SK-N-SH (cell line): ENCODE measurements at regions not wholly inside any gene's neighbourhood (a gene's known extent, or its start where the extent isn't known, plus 50 kb on each side); places are given as distances from the start of the nearest gene placed in this dataset.

Source experiments
- CTCF ChIA-PET: fragments of 300-600, 350-600 bp; formaldehyde crosslinking; extraction: SDS; loops from one replicate; lab custom pipeline; 2021; lab: Yijun Ruan, JAX
- POLR2A ChIA-PET: fragments of 350-600 bp; sonication (Branson Sonifier 250); formaldehyde crosslinking; extraction: SDS; loops from one replicate; lab custom pipeline; 2020; ENCODE audit warnings: antibody characterized with exemption, inconsistent platforms; lab: Yijun Ruan, JAX
- DNase-seq: peaks from one replicate; pipeline ENCODE4 v3.0.0; 2012
- H2AFZ ChIP-seq: fragments of 200-600 bp; sonication (generic); 2 replicates; pipeline ENCODE4 v1.8.1; 2016; ENCODE audit warnings: antibody characterized with exemption, mild to moderate bottlenecking, low read depth
- H3F3A ChIP-seq: fragments of 200-600 bp; sonication (generic); replicated peaks from 2 replicates; pipeline ENCODE3; 2016; ENCODE audit warnings: antibody characterized with exemption, mild to moderate bottlenecking; ENCODE audit not compliant: insufficient read depth
- H3K27ac ChIP-seq, 2 experiments: fragments of 200-500 bp in 1 of 2; fragments of 200-600 bp in 1 of 2; sonication (Bioruptor generic) in 1 of 2; sonication (generic), shearing (Covaris generic) in 1 of 2; 2 replicates each; pipeline versions ENCODE4 v1.5.1 to v1.6.1; 2014 to 2016; ENCODE audit warnings: low read depth in 2 of 2, inconsistent platforms in 1 of 2, low read length in 1 of 2, mild to moderate bottlenecking in 1 of 2, mixed read lengths in 1 of 2
- H3K27me3 ChIP-seq: fragments of 200-600 bp; sonication (generic), shearing (Covaris generic); 2 replicates; pipeline ENCODE4 v1.6.1; 2016; ENCODE audit warnings: mixed run types; ENCODE audit not compliant: insufficient read depth
- H3K36me3 ChIP-seq, 2 experiments: fragments of 200-500 bp in 1 of 2; fragments of 200-600 bp in 1 of 2; sonication (Bioruptor generic) in 1 of 2; sonication (generic) in 1 of 2; replicated peaks in 1 of 2; 2 replicates each; pipeline versions ENCODE3 to v1.5.1; 2014 to 2016; ENCODE audit warnings: low read length in 1 of 2, mild to moderate bottlenecking in 1 of 2; ENCODE audit not compliant: insufficient read depth in 2 of 2, control insufficient read depth in 1 of 2
- H3K4me1 ChIP-seq, 2 experiments: fragments of 200-500 bp in 1 of 2; fragments of 200-600 bp in 1 of 2; sonication (Bioruptor generic) in 1 of 2; sonication (generic), shearing (Covaris generic) in 1 of 2; 2 replicates each; pipeline versions ENCODE4 v1.5.1 to v1.6.1; 2014 to 2016; ENCODE audit warnings: low read depth in 1 of 2, low read length in 1 of 2, mixed run types in 1 of 2; ENCODE audit not compliant: insufficient read depth in 2 of 2, control insufficient read depth in 1 of 2
- H3K4me2 ChIP-seq: fragments of 200-600 bp; sonication (generic), shearing (Covaris generic); 2 replicates; pipeline ENCODE4 v1.6.1; 2017; ENCODE audit warnings: mixed run types
- H3K4me3 ChIP-seq, 2 experiments: fragments of 200-500 bp in 1 of 2; fragments of 200-600 bp in 1 of 2; sonication (Bioruptor generic) in 1 of 2; sonication (generic), shearing (Covaris generic) in 1 of 2; 2 replicates each; pipeline versions ENCODE4 v1.5.1 to v1.8.1; 2014 to 2016; ENCODE audit warnings: low read depth in 2 of 2, inconsistent platforms in 1 of 2, low read length in 1 of 2, mild to moderate bottlenecking in 1 of 2, mixed read lengths in 1 of 2, moderate library complexity in 1 of 2
- H3K79me2 ChIP-seq: fragments of 200-600 bp; sonication (generic); 2 replicates; pipeline ENCODE4 v1.8.1; 2017; ENCODE audit warnings: mild to moderate bottlenecking; ENCODE audit not compliant: insufficient read depth
- H3K9ac ChIP-seq: fragments of 200-600 bp; sonication (generic); 2 replicates; pipeline ENCODE4 v1.6.1; 2017; ENCODE audit warnings: mixed run types
- H3K9me2 ChIP-seq: fragments of 200-600 bp; sonication (generic); 2 replicates; pipeline ENCODE4 v1.6.1; 2017; ENCODE audit warnings: mixed run types
- H3K9me3 ChIP-seq: fragments of 200-600 bp; sonication (generic); 2 replicates; pipeline ENCODE4 v1.6.1; 2017; ENCODE audit warnings: mixed run types, mild to moderate bottlenecking, moderate library complexity
- H4K20me1 ChIP-seq: fragments of 200-600 bp; sonication (generic); 2 replicates; pipeline ENCODE4 v1.6.1; 2017; ENCODE audit warnings: mild to moderate bottlenecking, mixed run types; ENCODE audit not compliant: insufficient read depth
- CTCF ChIP-seq: fragments of 200-600 bp; sonication (generic); IDR thresholded peaks from 2 replicates; pipeline ENCODE4 v1.6.1; 2017; ENCODE audit warnings: antibody characterized with exemption, mild to moderate bottlenecking, moderate library complexity
- EP300 ChIP-seq, 2 experiments: IDR thresholded peaks; 2 replicates each; pipeline versions ENCODE4 v1.4.0 to v1.6.1; 2012; ENCODE audit warnings: borderline replicate concordance in 1 of 2, low read depth in 1 of 2, low read length in 1 of 2
- FOSL2 ChIP-seq: IDR thresholded peaks from 2 replicates; pipeline ENCODE4 v1.4.0; 2012; ENCODE audit warnings: low read depth, mild to moderate bottlenecking, moderate library complexity, borderline replicate concordance
- NRF1 ChIP-seq: IDR thresholded peaks from 2 replicates; pipeline ENCODE4 v1.6.1; 2012; ENCODE audit warnings: low read depth, mild to moderate bottlenecking, low read length
- POLR2AphosphoS5 ChIP-seq: IDR thresholded peaks from 2 replicates; pipeline ENCODE4 v1.6.1; 2012; ENCODE audit warnings: low read depth, low read length
- RFX5 ChIP-seq: IDR thresholded peaks from 2 replicates; pipeline ENCODE4 v1.6.1; 2012; ENCODE audit warnings: mild to moderate bottlenecking, improper control_type of control experiment, low read length
- RXRA ChIP-seq: IDR thresholded peaks from 2 replicates; pipeline ENCODE4 v1.4.0; 2012; ENCODE audit warnings: low read depth, mild to moderate bottlenecking, borderline replicate concordance
- SMC3 ChIP-seq: IDR thresholded peaks from 2 replicates; pipeline ENCODE4 v1.6.1; 2012; ENCODE audit warnings: low read depth, low read length, improper control_type of control experiment
- TAF1 ChIP-seq: IDR thresholded peaks from 2 replicates; pipeline ENCODE4 v1.6.1; 2012; ENCODE audit warnings: low read depth, mild to moderate bottlenecking, low read length, moderate library complexity, borderline replicate concordance
- TEAD4 ChIP-seq: IDR thresholded peaks from 2 replicates; pipeline ENCODE4 v1.4.0; 2012; ENCODE audit warnings: mild to moderate bottlenecking, borderline replicate concordance; ENCODE audit not compliant: insufficient read depth
- YY1 ChIP-seq: IDR thresholded peaks from 2 replicates; pipeline ENCODE4 v1.4.0; 2012; ENCODE audit warnings: low read depth, mild to moderate bottlenecking
- WGBS: methylation state at CpG from one replicate; pipeline ENCODE4 v1.1.6; 2017; ENCODE audit warnings: low lambda C conversion rate; 5-methylcytosine and 5-hydroxymethylcytosine counted together
- TF ChIP-seq, protein P1 (sequence below): IDR thresholded peaks from 2 replicates; pipeline ENCODE4 v1.6.1; 2012; ENCODE audit warnings: mild to moderate bottlenecking, low read depth, low read length, moderate library complexity
- TF ChIP-seq, protein P2 (sequence below): fragments of 150-350 bp; IDR thresholded peaks from 2 replicates; pipeline ENCODE4 v1.6.1; 2017; ENCODE audit warnings: antibody characterized with exemption, low read length, low read depth, borderline replicate concordance

DNA sequence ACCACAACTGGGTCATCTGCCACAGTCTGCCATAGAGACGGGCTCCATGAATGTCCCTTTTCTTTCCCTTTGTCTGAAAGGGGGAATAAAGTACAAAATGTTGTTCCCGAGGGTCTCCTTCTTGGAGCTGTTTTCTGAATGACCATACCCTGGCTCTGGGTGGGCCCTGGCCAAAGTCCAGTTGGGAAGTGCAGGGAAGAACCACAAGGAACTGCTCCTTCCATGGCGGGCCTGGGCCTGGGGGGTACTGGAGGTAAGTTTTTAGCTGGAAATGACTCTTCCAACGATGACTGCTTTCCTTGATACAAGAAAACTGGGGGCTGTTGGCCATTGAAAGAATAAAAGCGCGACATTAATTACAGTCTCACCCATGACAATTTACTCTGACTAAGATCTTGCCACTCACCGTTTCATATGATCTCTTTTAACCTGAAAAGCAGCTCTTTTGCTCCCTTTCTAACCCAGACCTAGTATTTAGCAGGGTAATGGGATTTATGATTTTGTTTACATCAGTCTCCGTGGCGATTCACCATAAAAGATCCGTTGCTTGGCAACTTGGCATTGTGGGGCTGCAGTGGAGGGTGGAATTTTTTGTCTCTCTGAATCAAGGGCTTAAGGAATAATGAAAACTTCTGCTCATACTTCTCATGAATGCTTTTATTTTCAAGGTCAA is 89.2 kb upstream of the PTCH1 start:
- CTCF ChIA-PET: no interaction called here
- Histone ChIP-seq H3K9me2 (no peaks in the 10 kb centered on the region), H3K27ac (no peak overlapping the region), H3K4me1 (no peaks in the 10 kb centered on the region), H3K36me3 (no peaks in the 10 kb centered on the region), H3K79me2 (no peaks in the 10 kb centered on the region), H3K9ac (no peak overlapping the region), H2AFZ (no peak overlapping the region), H3F3A (no peaks in the 10 kb centered on the region), H3K9me3 (no peaks in the 10 kb centered on the region), H3K4me2 (no peak overlapping the region), H4K20me1 (no peaks in the 10 kb centered on the region), H3K4me3 (no peak overlapping the region), H3K27me3 (no peaks in the 10 kb centered on the region; the same call in 1 of the 2 replicates)
- peak; percentile 49 for DNase-seq
- 61% methylated on average over 10 of the region's 10 CpGs for WGBS
- TF ChIP-seq, protein P1, sequence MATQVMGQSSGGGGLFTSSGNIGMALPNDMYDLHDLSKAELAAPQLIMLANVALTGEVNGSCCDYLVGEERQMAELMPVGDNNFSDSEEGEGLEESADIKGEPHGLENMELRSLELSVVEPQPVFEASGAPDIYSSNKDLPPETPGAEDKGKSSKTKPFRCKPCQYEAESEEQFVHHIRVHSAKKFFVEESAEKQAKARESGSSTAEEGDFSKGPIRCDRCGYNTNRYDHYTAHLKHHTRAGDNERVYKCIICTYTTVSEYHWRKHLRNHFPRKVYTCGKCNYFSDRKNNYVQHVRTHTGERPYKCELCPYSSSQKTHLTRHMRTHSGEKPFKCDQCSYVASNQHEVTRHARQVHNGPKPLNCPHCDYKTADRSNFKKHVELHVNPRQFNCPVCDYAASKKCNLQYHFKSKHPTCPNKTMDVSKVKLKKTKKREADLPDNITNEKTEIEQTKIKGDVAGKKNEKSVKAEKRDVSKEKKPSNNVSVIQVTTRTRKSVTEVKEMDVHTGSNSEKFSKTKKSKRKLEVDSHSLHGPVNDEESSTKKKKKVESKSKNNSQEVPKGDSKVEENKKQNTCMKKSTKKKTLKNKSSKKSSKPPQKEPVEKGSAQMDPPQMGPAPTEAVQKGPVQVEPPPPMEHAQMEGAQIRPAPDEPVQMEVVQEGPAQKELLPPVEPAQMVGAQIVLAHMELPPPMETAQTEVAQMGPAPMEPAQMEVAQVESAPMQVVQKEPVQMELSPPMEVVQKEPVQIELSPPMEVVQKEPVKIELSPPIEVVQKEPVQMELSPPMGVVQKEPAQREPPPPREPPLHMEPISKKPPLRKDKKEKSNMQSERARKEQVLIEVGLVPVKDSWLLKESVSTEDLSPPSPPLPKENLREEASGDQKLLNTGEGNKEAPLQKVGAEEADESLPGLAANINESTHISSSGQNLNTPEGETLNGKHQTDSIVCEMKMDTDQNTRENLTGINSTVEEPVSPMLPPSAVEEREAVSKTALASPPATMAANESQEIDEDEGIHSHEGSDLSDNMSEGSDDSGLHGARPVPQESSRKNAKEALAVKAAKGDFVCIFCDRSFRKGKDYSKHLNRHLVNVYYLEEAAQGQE: no peak
- no peak for TF ChIP-seq TAF1
- TF ChIP-seq POLR2AphosphoS5: no peak
- TF ChIP-seq RFX5: no peak
- TF ChIP-seq FOSL2: no peak
- TF ChIP-seq, protein P2, sequence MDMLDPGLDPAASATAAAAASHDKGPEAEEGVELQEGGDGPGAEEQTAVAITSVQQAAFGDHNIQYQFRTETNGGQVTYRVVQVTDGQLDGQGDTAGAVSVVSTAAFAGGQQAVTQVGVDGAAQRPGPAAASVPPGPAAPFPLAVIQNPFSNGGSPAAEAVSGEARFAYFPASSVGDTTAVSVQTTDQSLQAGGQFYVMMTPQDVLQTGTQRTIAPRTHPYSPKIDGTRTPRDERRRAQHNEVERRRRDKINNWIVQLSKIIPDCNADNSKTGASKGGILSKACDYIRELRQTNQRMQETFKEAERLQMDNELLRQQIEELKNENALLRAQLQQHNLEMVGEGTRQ: no peak
- no peak for TF ChIP-seq CTCF
- TF ChIP-seq EP300 (IDR thresholded peaks at IDR 0.05; ENCODE audit: borderline replicate concordance in 1 of 2, low read depth in 1 of 2, low read length in 1 of 2): no peak
- TF ChIP-seq TEAD4: no peak
- no peak for TF ChIP-seq NRF1
- no peak for TF ChIP-seq YY1
- TF ChIP-seq RXRA: no peak
- no peak for TF ChIP-seq SMC3
- POLR2A ChIA-PET: interaction anchor here (0.5 kb wide), 1 partner anchor 270 kb away, joined by 3 read pairs; the partner anchor contains the start of gene ERCC6L2
